Neural crest cell (in vitro differentiated cells): ENCODE measurements at regions not wholly inside any gene's neighbourhood (a gene's known extent, or its start where the extent isn't known, plus 50 kb on each side); places are given as distances from the start of the nearest gene placed in this dataset.

Experiments used
- DNase-seq: peaks from one replicate; pipeline ENCODE4 v3.0.0; 2021; ENCODE audit warnings: low read depth, mixed read lengths, low spot score
- H3K27ac Mint-ChIP-seq: one replicate; pipeline ENCODE4 v1.8.0; 2021; ENCODE audit warnings: mild to moderate bottlenecking, mixed read lengths; ENCODE audit not compliant: unreplicated experiment
- H3K27me3 Mint-ChIP-seq: 2 replicates; pipeline ENCODE4 v1.8.0; 2021; ENCODE audit warnings: low read depth, mild to moderate bottlenecking, mixed read lengths
- H3K36me3 Mint-ChIP-seq: 2 replicates; pipeline ENCODE4 v1.8.0; 2021; ENCODE audit warnings: low read depth, mild to moderate bottlenecking, mixed read lengths
- H3K4me1 Mint-ChIP-seq: 2 replicates; pipeline ENCODE4 v1.8.0; 2021; ENCODE audit warnings: mixed read lengths
- H3K4me3 Mint-ChIP-seq: one replicate; pipeline ENCODE4 v1.8.0; 2021; ENCODE audit warnings: mild to moderate bottlenecking, mixed read lengths
- H3K9me3 Mint-ChIP-seq: 2 replicates; pipeline ENCODE4 v1.8.0; 2021; ENCODE audit warnings: mixed read lengths
- TF ChIP-seq, protein P1 (sequence below): fragments of 200-600 bp; sonication (generic); conservative IDR thresholded peaks from 2 replicates; pipeline ENCODE4 v1.5.0; 2021; ENCODE audit warnings: antibody characterized with exemption, mild to moderate bottlenecking

DNA sequence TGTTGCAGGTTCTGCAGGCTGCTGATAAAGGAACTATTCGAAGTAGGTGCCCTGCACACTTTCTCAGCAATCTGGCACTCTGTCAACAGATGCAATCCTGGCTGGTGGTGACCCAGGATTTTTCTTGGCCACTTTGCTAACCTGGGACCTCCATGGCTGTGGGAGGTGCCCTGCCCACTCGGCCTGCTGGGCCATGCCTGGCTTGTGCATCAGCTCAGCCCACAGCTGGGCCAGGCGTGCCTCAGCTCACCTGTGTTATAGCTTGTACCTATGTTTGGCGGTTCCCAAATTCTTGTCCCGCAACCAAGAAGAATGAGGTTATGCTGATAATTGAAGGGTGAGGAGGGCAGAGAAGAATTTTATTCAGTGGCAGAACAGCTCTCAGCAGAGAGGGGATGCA lies 141.7 kb downstream of the NPY start:
- H3K27ac Mint-ChIP-seq: no peak overlapping the region
- no peak for DNase-seq
- TF ChIP-seq, protein P1, sequence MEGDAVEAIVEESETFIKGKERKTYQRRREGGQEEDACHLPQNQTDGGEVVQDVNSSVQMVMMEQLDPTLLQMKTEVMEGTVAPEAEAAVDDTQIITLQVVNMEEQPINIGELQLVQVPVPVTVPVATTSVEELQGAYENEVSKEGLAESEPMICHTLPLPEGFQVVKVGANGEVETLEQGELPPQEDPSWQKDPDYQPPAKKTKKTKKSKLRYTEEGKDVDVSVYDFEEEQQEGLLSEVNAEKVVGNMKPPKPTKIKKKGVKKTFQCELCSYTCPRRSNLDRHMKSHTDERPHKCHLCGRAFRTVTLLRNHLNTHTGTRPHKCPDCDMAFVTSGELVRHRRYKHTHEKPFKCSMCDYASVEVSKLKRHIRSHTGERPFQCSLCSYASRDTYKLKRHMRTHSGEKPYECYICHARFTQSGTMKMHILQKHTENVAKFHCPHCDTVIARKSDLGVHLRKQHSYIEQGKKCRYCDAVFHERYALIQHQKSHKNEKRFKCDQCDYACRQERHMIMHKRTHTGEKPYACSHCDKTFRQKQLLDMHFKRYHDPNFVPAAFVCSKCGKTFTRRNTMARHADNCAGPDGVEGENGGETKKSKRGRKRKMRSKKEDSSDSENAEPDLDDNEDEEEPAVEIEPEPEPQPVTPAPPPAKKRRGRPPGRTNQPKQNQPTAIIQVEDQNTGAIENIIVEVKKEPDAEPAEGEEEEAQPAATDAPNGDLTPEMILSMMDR: no peak
- peaks cover 3% of the 10 kb centered on the region for H3K9me3 Mint-ChIP-seq
- no peak overlapping the region for H3K4me3 Mint-ChIP-seq
- H3K27me3 Mint-ChIP-seq: no peaks in the 10 kb centered on the region
- peaks cover 24% of the 10 kb centered on the region for H3K4me1 Mint-ChIP-seq
- no peaks in the 10 kb centered on the region for H3K36me3 Mint-ChIP-seq

DNA sequence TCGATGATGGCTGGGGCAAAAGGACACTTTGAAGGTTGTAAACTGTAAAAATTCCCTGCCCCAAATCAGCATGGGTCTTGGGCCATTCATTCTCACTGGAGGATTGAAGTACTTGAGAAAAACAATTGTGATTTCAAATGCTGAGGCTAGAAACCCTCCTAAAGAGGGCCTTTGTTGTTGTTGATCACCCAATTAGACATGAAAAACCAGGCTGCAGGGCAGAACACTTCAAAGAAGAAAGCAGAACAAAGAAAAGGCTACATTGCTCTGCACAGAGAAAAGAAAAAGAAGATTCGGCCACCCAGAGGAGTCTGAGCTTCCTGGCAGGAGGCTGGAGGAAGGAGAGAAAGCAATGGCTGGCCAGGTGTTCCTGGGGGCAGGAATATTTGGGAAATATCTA lies 143.1 kb downstream of the NPY start:
- no peak for DNase-seq
- Mint-ChIP-seq H3K4me3 (no peak overlapping the region), H3K27me3 (no peaks in the 10 kb centered on the region), H3K27ac (no peak overlapping the region), H3K4me1 (peaks cover 21% of the 10 kb centered on the region), H3K36me3 (no peaks in the 10 kb centered on the region), H3K9me3 (peaks cover 3% of the 10 kb centered on the region)
- TF ChIP-seq, protein P1: no peak

DNA sequence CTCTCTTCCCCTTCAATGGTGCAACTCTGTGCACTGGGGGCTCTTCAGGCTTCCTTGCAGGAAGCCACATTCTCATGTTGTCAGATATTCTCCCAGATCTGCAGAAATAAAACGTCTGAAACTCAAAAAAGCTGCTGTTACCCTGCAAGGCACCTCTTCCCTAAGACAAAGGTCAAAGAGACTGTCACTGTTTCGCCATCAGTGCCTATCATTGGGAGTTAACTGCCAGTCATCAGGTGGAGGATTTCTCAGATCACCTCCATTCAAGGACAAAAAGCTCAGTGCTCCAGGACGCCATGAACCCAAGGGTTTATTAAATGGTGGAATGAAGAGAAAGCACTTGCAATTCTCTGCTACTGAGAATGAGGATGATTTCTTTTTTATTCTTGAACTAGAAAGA lies 144.6 kb upstream of the PALS2 start:
- Mint-ChIP-seq H3K9me3 (peaks cover 3% of the 10 kb centered on the region), H3K27ac (no peak overlapping the region), H3K4me1 (peaks cover 9% of the 10 kb centered on the region), H3K36me3 (no peaks in the 10 kb centered on the region), H3K4me3 (no peak overlapping the region), H3K27me3 (no peaks in the 10 kb centered on the region)
- TF ChIP-seq, protein P1: no peak
- no peak for DNase-seq

DNA sequence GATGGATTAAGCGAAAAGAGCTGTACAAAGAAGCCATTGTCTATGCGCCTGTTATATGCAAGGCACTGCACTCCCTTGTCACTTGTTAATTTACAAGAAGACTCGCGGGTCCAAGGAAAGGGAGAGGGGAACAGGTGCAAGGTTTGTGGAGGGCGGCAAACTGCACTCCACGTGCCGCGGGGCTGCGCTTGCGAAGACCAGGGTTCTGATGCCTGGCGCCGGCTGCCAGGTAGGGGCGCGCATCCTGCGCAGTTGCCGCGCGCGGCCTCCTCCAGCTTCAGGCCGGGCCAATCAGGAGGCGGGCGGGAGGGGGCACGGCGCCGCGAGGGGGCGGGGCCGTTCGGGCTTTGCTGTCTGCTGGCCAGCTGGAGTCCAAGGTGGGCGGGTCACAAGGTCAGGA lies 140.6 kb upstream of the PALS2 start:
- Mint-ChIP-seq H3K36me3 (no peaks in the 10 kb centered on the region), H3K4me3 (no peak overlapping the region), H3K27me3 (peaks cover 9% of the 10 kb centered on the region), H3K9me3 (no peaks in the 10 kb centered on the region), H3K27ac (no peak overlapping the region), H3K4me1 (peaks cover 4% of the 10 kb centered on the region)
- DNase-seq: no peak
- TF ChIP-seq, protein P1: no peak

DNA sequence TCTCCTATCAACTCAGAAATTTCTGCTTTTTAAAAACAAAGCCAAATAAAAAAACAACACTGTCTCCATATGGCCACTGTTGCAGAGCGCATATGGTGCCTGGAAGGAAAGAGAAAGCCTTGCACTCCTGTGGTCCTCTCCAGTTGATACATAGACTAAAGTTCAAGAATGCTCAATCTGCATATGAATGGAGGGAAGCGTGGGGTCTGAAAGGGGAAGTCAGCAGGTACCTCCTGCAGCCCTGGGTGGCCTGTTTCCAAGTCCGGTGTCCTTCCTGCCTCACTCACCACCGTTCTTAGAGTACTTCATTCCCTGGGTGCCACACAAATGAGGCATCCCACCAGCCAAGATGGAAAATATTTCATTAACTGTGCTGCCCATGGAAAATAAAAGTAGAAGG lies 138.3 kb upstream of the PALS2 start:
- no peaks in the 10 kb centered on the region for H3K9me3 Mint-ChIP-seq
- no peaks in the 10 kb centered on the region for H3K36me3 Mint-ChIP-seq
- peaks cover 4% of the 10 kb centered on the region for H3K4me1 Mint-ChIP-seq
- TF ChIP-seq, protein P1: no peak
- H3K27ac Mint-ChIP-seq: no peak overlapping the region
- no peak for DNase-seq
- peaks cover 9% of the 10 kb centered on the region for H3K27me3 Mint-ChIP-seq
- no peak overlapping the region for H3K4me3 Mint-ChIP-seq
